ENCODE measurements at regions not wholly inside any gene's neighbourhood (a gene's known extent, or its start where the extent isn't known, plus 50 kb on each side); places are given as distances from the start of the nearest gene placed in this dataset.
A peak's percentile ranks its signal among the peaks of the same experiment; 100 is the strongest.

- Histone ChIP-seq H3K36me3 (ENCODE audit: low read depth) (no peaks in the 10 kb centered on the region), H3K4me1 (ENCODE audit: low read depth) (no peaks in the 10 kb centered on the region), H3K4me3 (no peak overlapping the region), H3K9me3 (no peaks in the 10 kb centered on the region)
- DNase-seq (no peak), ATAC-seq (peak; percentile 8)
- intact Hi-C loops (cut with DNase I, micrococcal nuclease), result no loop called here
- TF ChIP-seq CTCF (IDR thresholded peaks at IDR 0.05), result no peak
Measured at GRCh38 chr15:88394553-88395145, 72.5 kb downstream of the MRPL46 start.

GRCh38 chr15:88393719-88394519, 73.3 kb downstream of the MRPL46 start:
- ATAC-seq (no peak), DNase-seq (no peak)
- H3K36me3 ChIP-seq (ENCODE audit: low read depth), result no peaks in the 10 kb centered on the region
- TF ChIP-seq CTCF (IDR thresholded peaks at IDR 0.05), result no peak
- intact Hi-C loops (cut with DNase I, micrococcal nuclease), result no loop called here
- no peaks in the 10 kb centered on the region for H3K9me3 ChIP-seq
- H3K4me1 ChIP-seq (ENCODE audit: low read depth), result no peaks in the 10 kb centered on the region
- H3K4me3 ChIP-seq, result no peak overlapping the region

- Histone ChIP-seq H3K4me1 (ENCODE audit: low read depth) (no peaks in the 10 kb centered on the region), H3K4me3 (no peak overlapping the region), H3K36me3 (ENCODE audit: low read depth) (no peaks in the 10 kb centered on the region), H3K9me3 (no peaks in the 10 kb centered on the region)
- no peak for TF ChIP-seq CTCF (IDR thresholded peaks at IDR 0.05)
- no peak for ATAC-seq
- intact Hi-C loops (cut with DNase I, micrococcal nuclease), result no loop called here
- DNase-seq, result no peak
Measured at GRCh38 chr15:88391700-88392099, 75.5 kb downstream of the MRPL46 start.

DNA sequence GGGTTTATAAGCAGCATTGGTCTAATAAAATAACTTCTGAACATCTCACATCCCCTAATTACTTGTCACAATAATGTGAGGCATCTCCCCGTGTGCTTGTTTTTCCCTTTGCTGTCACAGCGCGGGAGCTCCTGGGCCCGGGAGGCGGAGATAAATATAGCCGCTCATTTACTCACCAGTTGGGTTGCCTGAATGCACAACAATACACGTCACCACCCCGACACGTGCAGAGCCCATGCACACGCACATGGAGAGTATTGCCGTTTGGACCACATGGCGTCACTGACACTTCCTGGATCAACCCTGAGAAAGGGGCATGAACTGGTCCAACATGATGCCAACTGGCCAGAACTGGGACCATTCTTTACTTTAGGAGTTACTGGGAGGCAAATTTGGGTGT, 76.2 kb downstream of the MRPL46 start:
- DNase-seq (no peak), ATAC-seq (no peak)
- Histone ChIP-seq H3K36me3 (ENCODE audit: low read depth) (no peaks in the 10 kb centered on the region), H3K4me3 (no peak overlapping the region), H3K4me1 (ENCODE audit: low read depth) (no peaks in the 10 kb centered on the region), H3K9me3 (no peaks in the 10 kb centered on the region)
- intact Hi-C loops (cut with DNase I, micrococcal nuclease), result no loop called here
- TF ChIP-seq CTCF (IDR thresholded peaks at IDR 0.05), result no peak

DNA sequence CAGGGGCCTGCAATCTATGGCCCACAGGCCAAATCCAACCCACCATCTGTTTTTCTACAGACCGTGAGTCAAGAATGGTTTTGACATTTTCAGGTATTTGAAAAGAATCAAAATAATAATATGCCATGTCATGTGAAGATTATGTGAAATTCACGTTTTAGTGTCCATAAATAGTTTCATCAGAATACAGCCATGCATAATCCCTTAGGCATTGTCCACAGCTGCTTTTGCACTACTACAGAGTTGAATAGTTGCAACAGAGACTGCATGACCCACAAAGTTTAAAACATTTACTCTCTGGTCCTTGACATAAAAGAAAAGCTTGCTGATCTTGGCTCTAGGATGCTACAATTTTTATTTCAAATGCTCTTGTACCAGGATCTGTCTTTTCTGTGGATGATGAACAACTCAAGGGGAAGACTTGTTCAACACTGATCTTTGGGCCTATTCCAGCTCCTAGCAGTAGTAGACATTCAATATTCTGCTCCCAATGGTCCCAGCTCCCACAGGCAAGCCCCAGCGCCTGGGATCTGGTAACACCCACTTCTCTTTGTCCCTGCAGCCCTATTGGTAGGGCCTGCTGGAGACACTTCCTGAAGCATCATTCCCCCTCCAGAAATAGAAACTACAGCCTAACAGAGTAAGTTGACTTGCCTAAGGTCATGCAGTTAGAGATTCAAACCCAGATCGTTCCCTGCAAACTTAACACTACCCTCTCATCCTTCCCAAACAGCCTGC, 76.9 kb downstream of the MRPL46 start:
- DNase-seq, result no peak
- no peak for ATAC-seq
- H3K4me3 ChIP-seq, result no peak overlapping the region
- intact Hi-C loops (cut with DNase I, micrococcal nuclease), result no loop called here
- no peaks in the 10 kb centered on the region for H3K9me3 ChIP-seq
- no peak for TF ChIP-seq CTCF (IDR thresholded peaks at IDR 0.05)
- no peaks in the 10 kb centered on the region for H3K4me1 ChIP-seq (ENCODE audit: low read depth)
- no peaks in the 10 kb centered on the region for H3K36me3 ChIP-seq (ENCODE audit: low read depth)

Data from mucosa of descending colon (tissue), 3 donors.